Large intestine (tissue), 3 donors: ENCODE measurements at regions not wholly inside any gene's neighbourhood (a gene's known extent, or its start where the extent isn't known, plus 50 kb on each side); places are given as distances from the start of the nearest gene placed in this dataset.
"Not testable (repeated sequence)": the region's sequence is repeated elsewhere in the genome, so short reads cannot be mapped to it uniquely, and the experiment has no call there.

Source experiments
- DNase-seq, 2 donors: peaks; one replicate each; pipeline versions ENCODE4 v3.0.0 to v3.0.0-alpha.2; 2013
- H3K27ac ChIP-seq: one replicate; pipeline ENCODE4 v1.5.1; 2013; ENCODE audit warnings: low read length
- H3K27me3 ChIP-seq: 2 replicates; pipeline ENCODE4 v1.6.1; 2013; ENCODE audit warnings: low read length; ENCODE audit not compliant: control insufficient read depth, insufficient read depth
- H3K36me3 ChIP-seq: 2 replicates; pipeline ENCODE4 v1.6.1; 2013; ENCODE audit warnings: low read length; ENCODE audit not compliant: control insufficient read depth, insufficient read depth
- H3K4me1 ChIP-seq: one replicate; pipeline ENCODE4 v1.6.1; 2013; ENCODE audit warnings: low read length; ENCODE audit not compliant: control insufficient read depth, insufficient read depth
- H3K4me3 ChIP-seq: one replicate; pipeline ENCODE4 v1.5.1; 2013; ENCODE audit warnings: low read length
- H3K9me3 ChIP-seq: one replicate; pipeline ENCODE4 v1.6.1; 2013; ENCODE audit warnings: mild to moderate bottlenecking, low read depth, low read length, moderate library complexity; ENCODE audit not compliant: control insufficient read depth
- WGBS: methylation state at CpG from one replicate; pipeline ENCODE4 v1.1.5; 2013; ENCODE audit warnings: low lambda C conversion rate; ENCODE audit not compliant: insufficient coverage; 5-methylcytosine and 5-hydroxymethylcytosine counted together

DNA sequence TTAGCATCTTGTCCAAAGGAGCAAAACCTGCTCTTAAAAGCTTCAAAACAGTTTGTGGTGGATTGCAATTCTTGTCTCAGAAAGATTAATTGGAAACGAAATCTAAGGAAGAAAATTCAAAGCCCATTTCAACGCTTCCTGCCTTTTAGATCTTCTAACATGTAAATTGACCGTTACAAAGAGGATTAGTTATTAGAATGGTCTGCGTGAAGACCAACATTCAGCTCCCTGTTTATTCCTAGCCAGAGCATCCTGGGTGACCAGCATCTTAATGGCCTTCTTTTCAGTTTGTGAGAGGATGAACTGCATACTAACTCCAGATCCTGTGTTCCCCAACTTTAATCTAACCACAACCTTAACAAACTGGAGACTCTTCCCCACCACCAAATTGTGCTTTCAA lies 109.9 kb upstream of the SLC1A3 start:
- Histone ChIP-seq H3K9me3 (no peaks in the 10 kb centered on the region), H3K4me3 (no peak overlapping the region), H3K4me1 (no peaks in the 10 kb centered on the region), H3K27ac (no peak overlapping the region), H3K27me3 (peaks cover 2% of the 10 kb centered on the region), H3K36me3 (no peaks in the 10 kb centered on the region)
- 100% methylated on average over 1 of the region's 4 CpGs for WGBS
- no peak for DNase-seq

DNA sequence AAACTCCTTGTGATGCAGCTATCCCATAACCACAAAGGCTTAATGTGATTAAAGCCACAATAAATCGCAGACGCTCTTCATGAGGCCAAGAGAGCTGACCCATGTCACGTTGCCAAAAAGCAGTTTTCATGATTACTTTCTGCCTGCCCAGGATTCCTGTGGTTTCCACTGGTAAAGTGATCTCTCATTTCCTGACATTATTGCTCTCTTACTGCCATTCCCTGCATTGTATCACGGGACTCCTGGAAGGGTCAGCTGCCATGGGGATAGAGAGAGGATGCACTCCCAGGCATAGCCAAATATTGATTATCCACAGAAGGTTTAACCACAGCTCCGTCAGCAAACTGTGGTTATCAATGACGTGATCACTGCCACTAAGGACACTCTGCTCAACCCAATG lies 103.8 kb upstream of the SLC1A3 start:
- Histone ChIP-seq H3K36me3 (no peaks in the 10 kb centered on the region), H3K9me3 (no peaks in the 10 kb centered on the region), H3K4me3 (no peak overlapping the region), H3K27ac (no peak overlapping the region), H3K27me3 (no peaks in the 10 kb centered on the region), H3K4me1 (no peaks in the 10 kb centered on the region)
- DNase-seq, result no peak
- 80% methylated on average over 2 of the region's 6 CpGs for WGBS

- no peak overlapping the region for H3K27ac ChIP-seq
- H3K4me3 ChIP-seq, result no peak overlapping the region
- H3K9me3 ChIP-seq, result no peaks in the 10 kb centered on the region
- H3K27me3 ChIP-seq, result no peaks in the 10 kb centered on the region
- H3K4me1 ChIP-seq, result no peaks in the 10 kb centered on the region
- no peaks in the 10 kb centered on the region for H3K36me3 ChIP-seq
- no peak for DNase-seq
Observed at GRCh38 chr5:36505021-36505420, 101.4 kb upstream of the SLC1A3 start.

GRCh38 chr5:36507332-36507952 lies 99.0 kb upstream of the SLC1A3 start:
- no peak overlapping the region for H3K4me3 ChIP-seq
- no peaks in the 10 kb centered on the region for H3K36me3 ChIP-seq
- WGBS, result 81% methylated on average over 2 of the region's 6 CpGs
- no peaks in the 10 kb centered on the region for H3K27me3 ChIP-seq
- no peaks in the 10 kb centered on the region for H3K4me1 ChIP-seq
- H3K9me3 ChIP-seq, result no peaks in the 10 kb centered on the region
- H3K27ac ChIP-seq, result no peak overlapping the region
- peak; percentile 34 to 43 for DNase-seq

DNA sequence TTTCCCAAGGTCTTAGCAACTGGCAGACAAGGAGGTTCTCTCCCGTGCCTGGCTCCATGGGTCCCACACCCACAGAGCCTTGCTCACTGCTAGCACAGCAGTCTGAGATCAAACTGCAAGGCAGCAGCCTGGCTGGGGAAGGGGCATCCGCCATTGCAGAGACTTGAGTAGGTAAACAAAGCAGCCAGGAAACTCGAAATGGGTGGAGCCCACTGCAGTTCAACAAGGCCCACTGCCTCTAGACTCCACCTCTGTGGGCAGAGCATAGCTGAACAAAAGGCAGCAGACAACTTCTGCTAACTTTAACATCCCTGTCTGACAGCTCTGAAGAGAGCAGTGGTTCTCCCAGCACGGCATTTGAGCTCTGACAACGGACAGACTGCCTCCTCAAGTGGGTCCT lies 98.1 kb upstream of the SLC1A3 start:
- not testable (repeated sequence) for DNase-seq, H3K27ac ChIP-seq, H3K36me3 ChIP-seq, H3K9me3 ChIP-seq, H3K4me3 ChIP-seq, H3K4me1 ChIP-seq, H3K27me3 ChIP-seq
- WGBS, result no CpG with 5 or more reads among the region's 5 CpGs

- DNase-seq, H3K27me3 ChIP-seq, H3K9me3 ChIP-seq, H3K36me3 ChIP-seq, H3K4me1 ChIP-seq, H3K27ac ChIP-seq, H3K4me3 ChIP-seq: not testable (repeated sequence)
- no CpG with 5 or more reads among the region's 3 CpGs for WGBS
Observed at GRCh38 chr5:36513647-36514046, 92.8 kb upstream of the SLC1A3 start.

DNA sequence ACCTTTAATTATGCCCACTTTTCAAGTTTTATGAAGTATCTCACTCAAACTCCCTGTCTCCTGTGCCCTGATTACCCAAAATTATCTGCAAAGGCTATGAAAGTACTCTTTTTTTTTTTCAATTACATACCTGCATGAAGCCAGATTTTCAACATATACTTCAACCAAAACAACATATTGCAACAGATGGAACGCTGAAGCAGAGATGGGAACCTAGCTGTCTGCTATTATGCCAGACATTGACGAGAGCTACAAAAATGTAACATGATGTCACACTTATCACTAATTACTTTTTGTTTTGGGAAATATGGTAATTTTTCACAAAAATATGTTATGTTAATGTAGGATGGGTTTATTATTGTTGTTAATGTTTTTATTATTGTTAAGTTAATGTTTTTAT lies 86.5 kb upstream of the SLC1A3 start:
- H3K9me3 ChIP-seq, result no peaks in the 10 kb centered on the region
- WGBS, result no CpG with 5 or more reads among the region's 2 CpGs
- no peak overlapping the region for H3K27ac ChIP-seq
- no peaks in the 10 kb centered on the region for H3K4me1 ChIP-seq
- no peak overlapping the region for H3K4me3 ChIP-seq
- no peaks in the 10 kb centered on the region for H3K36me3 ChIP-seq
- no peak for DNase-seq
- H3K27me3 ChIP-seq, result no peaks in the 10 kb centered on the region

GRCh38 chr5:36521219-36521618 lies 85.2 kb upstream of the SLC1A3 start:
- Histone ChIP-seq H3K4me1 (no peaks in the 10 kb centered on the region), H3K4me3 (no peak overlapping the region), H3K27ac (no peak overlapping the region), H3K27me3 (no peaks in the 10 kb centered on the region), H3K9me3 (no peaks in the 10 kb centered on the region), H3K36me3 (no peaks in the 10 kb centered on the region)
- no CpG with 5 or more reads among the region's 1 CpG for WGBS
- DNase-seq, result no peak

DNA sequence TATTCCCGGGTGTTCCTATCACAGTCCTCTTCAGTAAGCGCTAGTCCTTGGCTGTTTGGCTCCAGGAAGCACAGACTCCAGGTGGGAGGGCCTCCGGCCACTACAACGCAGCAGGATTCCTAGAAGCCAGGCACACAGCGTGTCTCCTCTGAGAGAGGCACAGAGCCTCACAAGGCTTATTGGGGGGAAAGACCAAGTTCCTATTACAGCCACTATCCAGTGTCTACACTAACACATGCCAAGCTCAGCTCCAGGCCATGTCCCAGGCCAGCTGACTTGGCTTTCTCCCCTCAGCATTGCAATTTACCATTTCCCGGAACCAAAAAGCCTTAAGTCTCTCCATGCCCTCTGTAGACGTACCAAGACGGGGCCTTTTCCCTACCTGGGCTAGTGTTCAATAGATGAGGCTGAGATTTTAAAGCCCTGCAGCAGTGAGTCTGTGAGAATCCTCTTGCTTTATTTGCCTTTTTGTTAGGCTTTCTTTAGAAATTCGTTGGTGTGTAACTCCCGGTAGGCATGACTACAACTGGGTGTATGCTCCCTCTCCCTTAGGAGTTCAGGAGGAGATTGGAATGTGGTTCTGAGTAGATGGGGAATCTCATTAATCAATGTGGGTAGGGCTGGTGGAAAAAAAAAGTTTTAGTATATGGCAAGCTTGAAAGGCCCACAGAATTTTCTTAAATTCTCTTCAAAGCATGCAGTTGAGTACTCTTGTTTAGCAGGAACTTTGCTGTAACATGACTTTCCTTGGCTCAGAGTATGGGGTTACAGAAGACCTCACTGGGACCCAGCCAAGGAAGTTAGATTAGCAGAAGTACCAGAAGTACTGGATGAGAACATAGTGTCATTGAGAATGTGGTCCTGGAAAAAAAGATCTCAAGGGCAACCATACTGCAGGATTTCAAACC lies 84.3 kb upstream of the SLC1A3 start:
- Histone ChIP-seq H3K36me3 (no peaks in the 10 kb centered on the region), H3K4me1 (no peaks in the 10 kb centered on the region), H3K27me3 (no peaks in the 10 kb centered on the region), H3K9me3 (no peaks in the 10 kb centered on the region), H3K27ac (no peak overlapping the region), H3K4me3 (no peak overlapping the region)
- WGBS, result no CpG with 5 or more reads among the region's 10 CpGs
- no peak for DNase-seq

GRCh38 chr5:36522746-36523065 lies 83.7 kb upstream of the SLC1A3 start:
- no peaks in the 10 kb centered on the region for H3K36me3 ChIP-seq
- no peaks in the 10 kb centered on the region for H3K27me3 ChIP-seq
- H3K27ac ChIP-seq, result no peak overlapping the region
- no peak for DNase-seq
- no peak overlapping the region for H3K4me3 ChIP-seq
- no peaks in the 10 kb centered on the region for H3K4me1 ChIP-seq
- no peaks in the 10 kb centered on the region for H3K9me3 ChIP-seq
- WGBS, result no CpG with 5 or more reads among the region's 5 CpGs

DNA sequence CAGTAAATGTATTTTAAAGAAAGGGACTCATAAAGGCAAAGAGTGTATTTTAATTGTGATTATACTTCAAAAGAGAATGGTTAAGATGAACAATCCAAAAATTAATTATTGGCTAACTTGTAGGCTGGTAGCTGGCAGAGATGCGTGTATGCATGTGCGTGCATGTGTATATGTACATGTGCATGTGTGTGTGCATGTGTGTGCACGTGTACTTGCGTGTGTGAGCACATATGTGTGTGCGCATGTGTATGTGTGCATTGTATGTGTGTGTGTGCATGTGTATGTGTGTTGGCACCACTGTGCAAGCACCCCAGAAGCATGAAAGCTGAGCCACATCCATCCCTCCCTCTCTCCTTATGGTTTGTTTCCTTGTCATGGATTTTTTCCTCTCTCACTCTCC lies 83.0 kb upstream of the SLC1A3 start:
- no peak overlapping the region for H3K4me3 ChIP-seq
- no peak overlapping the region for H3K27ac ChIP-seq
- no peaks in the 10 kb centered on the region for H3K9me3 ChIP-seq
- H3K4me1 ChIP-seq, result no peaks in the 10 kb centered on the region
- no peaks in the 10 kb centered on the region for H3K27me3 ChIP-seq
- no peak for DNase-seq
- H3K36me3 ChIP-seq, result no peaks in the 10 kb centered on the region
- no CpG with 5 or more reads among the region's 5 CpGs for WGBS
